ENCODE measurements at regions not wholly inside any gene's neighbourhood (a gene's known extent, or its start where the extent isn't known, plus 50 kb on each side); places are given as distances from the start of the nearest gene placed in this dataset.

- Histone ChIP-seq H3K27ac (no peak overlapping the region), H3K36me3 (no peaks in the 10 kb centered on the region), H3K4me1 (peaks cover 0 to 4% (median 0%) of the 10 kb centered on the region in 4 donors), H3K27me3 (no peaks in the 10 kb centered on the region), H3K4me3 (no peak overlapping the region), H3K9me3 (no peaks in the 10 kb centered on the region)
- intact Hi-C loops (cut with DNase I): no loop called here
- no peak for TF ChIP-seq CTCF (IDR thresholded peaks at IDR 0.05)
- no peak for TF ChIP-seq POLR2A (IDR thresholded peaks at IDR 0.05)
- WGBS (ENCODE audit: insufficient coverage, low coverage, low lambda C conversion rate, missing lambda C conversion rate): 84% methylated on average over 23 of the region's 28 CpGs
- no peak for ATAC-seq
- DNase-seq: no peak
These were observed 101.8 kb upstream of the AGAP1 start for GRCh38 chr2:235391921-235392615.

- no peak overlapping the region for H3K27ac ChIP-seq
- ATAC-seq: peak; percentile 50 to 91 (median 74)
- H3K9me3 ChIP-seq: no peaks in the 10 kb centered on the region
- H3K36me3 ChIP-seq: no peaks in the 10 kb centered on the region
- WGBS (ENCODE audit: insufficient coverage, low coverage, low lambda C conversion rate, missing lambda C conversion rate): 71% methylated on average over 7 of the region's 12 CpGs
- TF ChIP-seq POLR2A (IDR thresholded peaks at IDR 0.05) (no peak), CTCF (IDR thresholded peaks at IDR 0.05) (no peak)
- no peak for DNase-seq
- H3K4me3 ChIP-seq: no peak overlapping the region
- peaks cover 0 to 4% (median 0%) of the 10 kb centered on the region in 4 donors for H3K4me1 ChIP-seq
- no peaks in the 10 kb centered on the region for H3K27me3 ChIP-seq
- intact Hi-C loops (cut with DNase I): no loop called here
These were observed 99.5 kb upstream of the AGAP1 start for GRCh38 chr2:235394278-235394828.

- no peak overlapping the region for H3K27ac ChIP-seq
- H3K9me3 ChIP-seq: no peaks in the 10 kb centered on the region
- no peak for DNase-seq
- TF ChIP-seq CTCF (IDR thresholded peaks at IDR 0.05): no peak
- no peak for TF ChIP-seq POLR2A (IDR thresholded peaks at IDR 0.05)
- peaks cover 0 to 4% (median 0%) of the 10 kb centered on the region in 4 donors for H3K4me1 ChIP-seq
- H3K4me3 ChIP-seq: no peak overlapping the region
- intact Hi-C loops (cut with DNase I): no loop called here
- H3K36me3 ChIP-seq: no peaks in the 10 kb centered on the region
- no peaks in the 10 kb centered on the region for H3K27me3 ChIP-seq
- 64% methylated on average over 6 of the region's 8 CpGs for WGBS (ENCODE audit: insufficient coverage, low coverage, low lambda C conversion rate, missing lambda C conversion rate)
- ATAC-seq: no peak
These were observed 97.6 kb upstream of the AGAP1 start for GRCh38 chr2:235396071-235396846.

GRCh38 chr2:235398321-235398720 is 95.5 kb upstream of the AGAP1 start:
- no peak overlapping the region for H3K27ac ChIP-seq
- ATAC-seq: no peak
- 50% methylated on average over 1 of the region's 2 CpGs for WGBS (ENCODE audit: insufficient coverage, low coverage, low lambda C conversion rate, missing lambda C conversion rate)
- TF ChIP-seq CTCF (IDR thresholded peaks at IDR 0.05) (no peak), POLR2A (IDR thresholded peaks at IDR 0.05) (no peak)
- H3K9me3 ChIP-seq: no peaks in the 10 kb centered on the region
- no peaks in the 10 kb centered on the region for H3K36me3 ChIP-seq
- no peak for DNase-seq
- no peak overlapping the region for H3K4me3 ChIP-seq
- peaks cover 0 to 4% (median 0%) of the 10 kb centered on the region in 4 donors for H3K4me1 ChIP-seq
- intact Hi-C loops (cut with DNase I): no loop called here
- no peaks in the 10 kb centered on the region for H3K27me3 ChIP-seq
